HL-60/S4 (cell line): ENCODE measurements at regions not wholly inside any gene's neighbourhood (a gene's known extent, or its start where the extent isn't known, plus 50 kb on each side); places are given as distances from the start of the nearest gene placed in this dataset.

Experiments used
- in situ Hi-C: fragments of 300-500 bp; cut with MboI; formaldehyde crosslinking; loops from 2 replicates; pipeline ENCODE4 v1.14.3; 2022; ENCODE audit warnings: low sequenced_read_pairs

DNA sequence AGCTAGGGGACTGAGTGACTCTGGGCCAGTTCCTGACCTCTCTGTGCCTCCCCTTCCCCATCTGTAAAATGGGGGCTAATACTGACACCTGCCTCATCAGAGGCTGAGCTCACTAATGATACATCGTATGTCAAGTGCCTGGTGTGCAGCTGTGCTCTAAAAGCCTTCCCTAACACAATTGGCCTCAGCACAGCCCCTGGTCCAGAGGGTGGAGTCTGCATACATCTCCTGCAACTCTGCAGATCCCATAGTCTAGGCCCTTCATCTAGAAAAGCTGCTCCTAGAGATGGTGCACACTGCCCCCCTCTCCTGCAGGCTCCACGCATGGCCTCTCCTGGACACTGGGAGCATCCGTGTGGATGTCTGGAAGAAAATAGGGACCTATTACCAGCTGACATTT, 255.0 kb downstream of the RPS24 start:
- in situ Hi-C loops, result no loop called here

DNA sequence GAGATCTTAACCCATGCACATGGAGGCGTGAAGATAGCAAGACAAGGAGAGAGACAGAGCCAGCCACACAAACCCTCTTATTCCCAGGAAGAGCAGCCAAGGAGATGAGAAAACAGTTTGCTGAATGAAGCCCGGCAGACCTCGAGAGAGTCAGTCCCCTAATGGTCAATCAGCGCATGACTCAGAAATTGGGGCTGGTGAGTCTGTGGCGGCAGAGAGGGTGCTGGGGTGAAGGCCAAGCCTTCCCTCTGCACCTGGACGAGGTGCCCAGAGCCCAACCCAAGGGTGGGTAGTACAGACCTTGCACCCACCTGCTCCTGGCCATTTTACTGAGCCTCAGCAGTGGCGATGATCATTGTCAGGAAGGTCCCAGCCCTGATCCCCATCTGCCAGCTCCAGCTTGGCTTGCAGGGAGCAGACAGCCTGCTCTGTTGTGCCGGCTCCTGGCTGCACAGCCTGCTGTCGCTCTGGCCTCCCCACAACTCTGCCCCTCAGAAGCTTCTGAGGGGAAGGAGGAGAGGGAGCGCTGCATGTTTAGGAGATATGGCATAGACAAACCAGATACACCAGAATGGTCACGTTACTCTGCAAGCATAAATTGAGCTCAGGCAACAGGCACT, 256.6 kb downstream of the RPS24 start:
- in situ Hi-C loops, result no loop called here

- in situ Hi-C loops, result no loop called here
Observed at GRCh38 chr10:78291722-78292121, 258.1 kb downstream of the RPS24 start.

- in situ Hi-C loops, result no loop called here
Observed at GRCh38 chr10:78292250-78292981, 258.8 kb downstream of the RPS24 start.

- in situ Hi-C loops, result no loop called here
Observed at GRCh38 chr10:78292982-78293865, 259.6 kb downstream of the RPS24 start.

DNA sequence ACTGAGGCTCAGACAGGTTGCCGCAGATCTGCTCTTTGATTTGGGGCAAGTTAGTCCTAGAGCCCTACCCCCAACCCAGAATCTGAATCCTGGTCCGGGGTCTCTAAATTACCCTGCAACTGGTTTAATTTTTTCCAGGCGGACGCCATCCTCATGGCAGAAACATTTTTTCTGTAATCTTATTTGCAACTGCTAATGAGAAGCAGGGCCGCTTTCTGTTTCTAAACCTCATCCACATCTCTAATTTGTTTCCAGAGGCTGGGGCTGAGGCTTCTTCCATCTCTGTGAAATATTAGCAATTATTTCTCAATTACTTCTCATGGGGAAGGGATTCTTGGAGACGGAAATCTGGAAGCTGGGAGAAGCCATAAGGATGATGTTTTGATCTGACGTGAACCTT, 261.6 kb downstream of the RPS24 start:
- in situ Hi-C loops, result no loop called here

GRCh38 chr10:78296785-78297184, 263.1 kb downstream of the RPS24 start:
- in situ Hi-C loops, result no loop called here

DNA sequence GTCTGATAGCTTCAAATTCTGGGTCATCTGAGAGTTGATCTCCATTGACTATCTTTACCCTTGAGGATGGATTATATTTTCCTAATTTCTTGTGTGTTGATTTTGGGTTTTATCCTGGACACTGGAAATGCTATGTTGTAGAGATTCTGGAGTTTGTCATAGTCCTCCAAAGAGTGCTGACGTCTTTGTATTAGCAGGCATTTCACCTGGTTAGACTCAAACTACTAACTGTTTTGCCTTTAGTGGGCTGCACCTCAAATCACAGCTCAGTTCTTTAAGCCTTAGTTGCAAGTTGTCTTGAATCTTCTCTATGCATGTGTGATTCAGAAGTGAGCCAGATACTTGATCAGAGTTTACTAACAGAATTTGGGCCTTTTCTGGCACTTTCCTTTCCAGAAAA, 264.3 kb downstream of the RPS24 start:
- in situ Hi-C loops, result no loop called here

DNA sequence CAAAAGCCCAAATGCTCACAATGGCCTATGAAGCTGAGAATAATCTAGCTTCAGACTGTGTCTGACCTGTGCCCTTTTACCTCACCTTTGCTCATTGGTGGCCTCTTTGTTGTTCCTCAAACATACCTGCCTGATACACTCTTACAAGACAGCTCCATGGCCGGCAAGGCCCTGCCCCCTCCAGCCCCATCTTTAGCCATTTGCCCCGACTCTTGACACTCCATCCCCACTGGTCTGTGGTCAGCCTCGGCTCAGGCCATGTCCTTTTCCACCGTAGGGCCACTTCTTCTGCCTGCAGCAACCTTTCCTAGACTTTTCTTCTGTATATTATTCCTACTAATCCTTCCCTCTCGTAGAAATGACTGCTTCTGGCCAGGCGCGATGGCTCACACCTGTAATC, 265.2 kb downstream of the RPS24 start:
- in situ Hi-C loops, result no loop called here

GRCh38 chr10:78299851-78300468, 266.3 kb downstream of the RPS24 start:
- in situ Hi-C loops, result no loop called here

- in situ Hi-C loops, result no loop called here
Observed at GRCh38 chr10:78300526-78300925, 266.9 kb downstream of the RPS24 start.

- in situ Hi-C loops, result no loop called here
Observed at GRCh38 chr10:78301481-78301880, 267.8 kb downstream of the RPS24 start.

GRCh38 chr10:78301891-78302738, 268.5 kb downstream of the RPS24 start:
- in situ Hi-C loops, result no loop called here

- in situ Hi-C loops, result no loop called here
Observed at GRCh38 chr10:78302739-78302988, 269.0 kb downstream of the RPS24 start.

- in situ Hi-C loops, result no loop called here
Observed at GRCh38 chr10:78302989-78303854, 269.6 kb downstream of the RPS24 start.

GRCh38 chr10:78304091-78305045, 270.7 kb downstream of the RPS24 start:
- in situ Hi-C loops, result no loop called here

DNA sequence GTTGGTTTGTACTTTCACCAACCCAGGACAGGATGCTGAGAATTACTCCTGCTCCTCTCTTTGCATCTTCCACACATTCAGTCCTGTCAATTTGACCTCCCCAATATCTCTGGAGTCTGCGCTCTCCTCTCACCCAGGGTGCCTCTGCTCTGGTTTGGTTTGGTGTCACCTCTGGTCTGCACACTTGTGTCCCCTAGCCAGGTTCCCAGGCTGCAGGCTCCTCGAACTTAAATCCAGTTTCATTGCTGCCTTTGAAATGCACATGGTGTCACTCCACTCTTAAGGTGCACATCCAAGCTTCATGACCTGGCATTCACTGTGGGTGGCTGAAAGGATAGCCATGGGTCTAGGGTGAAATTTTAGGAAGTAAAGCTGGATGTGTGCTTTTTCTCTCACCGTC, 271.6 kb downstream of the RPS24 start:
- in situ Hi-C loops, result no loop called here

DNA sequence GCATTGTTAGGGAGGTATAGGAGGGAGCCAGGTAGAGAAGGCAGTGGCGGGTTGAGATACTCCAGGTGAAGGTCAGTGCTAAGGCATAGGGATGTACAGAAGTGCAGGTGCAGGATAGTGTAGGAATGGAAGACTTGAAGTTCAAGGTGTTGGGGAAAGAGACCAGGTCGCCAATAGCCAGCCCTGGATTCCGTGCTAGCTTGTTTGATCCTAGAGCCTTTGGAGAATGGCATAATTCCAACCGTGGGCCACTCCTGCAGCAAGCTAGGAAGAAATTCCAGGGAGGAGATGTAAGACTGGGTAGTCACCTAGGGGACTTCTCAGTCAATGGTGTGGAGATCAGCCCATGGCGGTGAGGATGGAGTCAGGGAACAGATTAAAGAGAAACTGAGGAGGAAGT, 272.7 kb downstream of the RPS24 start:
- in situ Hi-C loops, result no loop called here

DNA sequence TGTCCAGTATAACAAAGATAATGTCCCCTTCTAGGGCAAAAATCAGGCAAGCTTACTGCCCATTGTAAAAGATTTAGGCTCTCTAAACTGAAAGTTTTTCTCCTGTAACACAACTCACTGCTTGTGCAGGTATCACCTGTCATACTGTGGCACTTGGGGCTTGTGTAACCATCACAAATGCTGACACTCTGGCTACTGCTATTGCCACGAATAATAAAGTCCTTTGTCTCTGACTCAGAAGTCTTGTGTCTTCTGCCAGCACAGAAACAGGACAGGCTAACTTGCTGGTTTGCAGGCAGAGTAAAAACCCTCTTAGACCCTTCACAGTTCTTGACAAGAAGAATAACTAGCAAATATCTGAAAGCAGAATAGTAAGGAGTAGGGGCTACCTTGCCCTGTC, 273.9 kb downstream of the RPS24 start:
- in situ Hi-C loops, result no loop called here
